ENCODE measurements at regions not wholly inside any gene's neighbourhood (a gene's known extent, or its start where the extent isn't known, plus 50 kb on each side); places are given as distances from the start of the nearest gene placed in this dataset.

GRCh38 chr2:16201848-16202247, 261.5 kb downstream of the MYCN start:
- TF ChIP-seq CHD1 (IDR thresholded peaks at IDR 0.05; ENCODE audit: low read depth, low read length) (no peak), NFE2L2 (IDR thresholded peaks at IDR 0.05; ENCODE audit: low read depth, low read length) (no peak), RCOR1 (IDR thresholded peaks at IDR 0.05; ENCODE audit: insufficient replicate concordance, low read length) (no peak), RFX5 (IDR thresholded peaks at IDR 0.05; ENCODE audit: low read depth, low read length) (no peak), MAZ (IDR thresholded peaks at IDR 0.05; ENCODE audit: borderline replicate concordance, low read depth, low read length) (no peak), MAFK (IDR thresholded peaks at IDR 0.05; ENCODE audit: low read depth, low read length) (no peak), ELK1 (IDR thresholded peaks at IDR 0.05; ENCODE audit: borderline replicate concordance, low read depth, low read length) (no peak), CTCF (conservative IDR thresholded peaks at IDR 0.05; ENCODE audit: low read depth, low read length) (no peak), FOS (IDR thresholded peaks at IDR 0.05; ENCODE audit: low read depth, low read length) (no peak), POLR2A (IDR thresholded peaks at IDR 0.05; ENCODE audit: low read depth, low read length) (no peak), CEBPB (IDR thresholded peaks at IDR 0.05; ENCODE audit: low read depth, low read length) (no peak), USF2 (IDR thresholded peaks at IDR 0.05; ENCODE audit: low read depth, low read length) (no peak), BHLHE40 (IDR thresholded peaks at IDR 0.05; ENCODE audit: low read depth, low read length) (no peak), RAD21 (IDR thresholded peaks at IDR 0.05; ENCODE audit: low read length) (no peak), SMC3 (IDR thresholded peaks at IDR 0.05; ENCODE audit: low read depth, low read length) (no peak), MXI1 (IDR thresholded peaks at IDR 0.05; ENCODE audit: borderline replicate concordance, low read depth, low read length) (no peak)
- Histone ChIP-seq H3K9ac (ENCODE audit: low read depth, low read length) (no peak overlapping the region), H2AK5ac (ENCODE audit: low read depth, low read length) (no peak overlapping the region), H3K79me1 (ENCODE audit: low read depth in 1 of 2, low read length in 2 of 2) (no peaks in the 10 kb centered on the region), H2AK9ac (replicated peaks; ENCODE audit: low read depth, low read length, poor library complexity) (no peak overlapping the region), H3K9me3 (ENCODE audit: control insufficient read depth, insufficient read depth, low read length) (peaks cover 53% of the 10 kb centered on the region), H3K18ac (ENCODE audit: low read depth, low read length) (no peak overlapping the region), H3K4me3 (ENCODE audit: insufficient read depth, low read depth, low read length) (no peak overlapping the region), H2BK20ac (ENCODE audit: low read depth, low read length) (no peak overlapping the region), H3K56ac (ENCODE audit: extremely low read depth, insufficient read depth, low read length) (no peak overlapping the region), H2BK120ac (ENCODE audit: low read depth, low read length) (no peak overlapping the region), H3K4me2 (ENCODE audit: low read depth, low read length) (no peak overlapping the region), H4K91ac (ENCODE audit: insufficient read depth, low read depth, low read length) (no peak overlapping the region), H2BK15ac (ENCODE audit: low read depth, low read length) (no peak overlapping the region), H3K23ac (ENCODE audit: low read depth, low read length) (no peak overlapping the region), H3K36me3 (ENCODE audit: control insufficient read depth, insufficient read depth, low read length) (no peaks in the 10 kb centered on the region), H3K4ac (ENCODE audit: low read depth, low read length) (no peak overlapping the region), H4K5ac (ENCODE audit: low read depth, low read length) (no peak overlapping the region), H3K4me1 (ENCODE audit: control insufficient read depth, insufficient read depth, low read length) (no peaks in the 10 kb centered on the region), H4K8ac (ENCODE audit: low read depth in 2 of 2, low read length in 2 of 2) (no peak overlapping the region), H3K27me3 (ENCODE audit: control insufficient read depth, insufficient read depth, low read length) (no peaks in the 10 kb centered on the region), H4K20me1 (ENCODE audit: insufficient read depth, low read length) (no peaks in the 10 kb centered on the region), H3K14ac (replicated peaks; ENCODE audit: low read depth, low read length) (no peak overlapping the region), H2AFZ (replicated peaks; ENCODE audit: low read length, poor library complexity) (no peak overlapping the region), H3K27ac (ENCODE audit: insufficient read depth, low read length) (no peak overlapping the region), H3K9me1 (ENCODE audit: insufficient read depth, low read length) (no peaks in the 10 kb centered on the region), H2BK5ac (ENCODE audit: low read depth, low read length, poor library complexity, severe bottlenecking) (no peak overlapping the region)
- no peak for ATAC-seq (ENCODE audit: low read depth)
- in situ Hi-C loops (cut with MboI; ENCODE audit: low sequenced_read_pairs): no loop called here
- dilution Hi-C loops (cut with HindIII; ENCODE audit: low sequenced_read_pairs, unreplicated experiment): no loop called here
- intact Hi-C loops (cut with micrococcal nuclease): no loop called here
- CTCF ChIA-PET: no interaction called here
- POLR2A ChIA-PET (ENCODE audit: unreplicated experiment): no interaction called here
- WGBS, 2 experiments (ENCODE audit: extremely low coverage in 2 of 2, insufficient read length in 1 of 2): no CpG with 5 or more reads among the region's 7 CpGs
- BruUV-seq (replicated peaks): no TSS peak
- DNase-seq: no peak

Measured in IMR-90 (cell line).